ENCODE measurements at regions not wholly inside any gene's neighbourhood (a gene's known extent, or its start where the extent isn't known, plus 50 kb on each side); places are given as distances from the start of the nearest gene placed in this dataset.

DNA sequence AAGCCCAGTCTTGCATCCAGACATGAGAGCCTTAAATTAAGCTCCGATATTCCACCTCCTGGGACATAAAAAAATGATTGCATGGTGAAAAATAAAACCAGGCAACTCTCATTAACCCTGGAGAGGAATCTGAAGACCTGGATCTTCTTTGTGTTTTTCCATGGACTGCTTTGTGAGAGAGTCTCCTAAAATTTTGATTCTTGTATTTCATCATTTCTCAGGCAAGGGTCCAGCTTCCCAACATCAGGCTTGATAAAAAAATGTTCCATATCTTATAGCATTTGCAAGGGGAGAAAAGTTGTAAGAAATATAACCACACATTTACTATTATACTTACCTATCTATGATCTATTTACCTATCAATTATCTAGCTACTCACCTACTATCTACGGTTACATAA is 327.5 kb upstream of the SPHKAP start:
- ATAC-seq (ENCODE audit: low FRiP score in 2 of 2) (no peak), DNase-seq (no peak)
- Histone ChIP-seq H3K4me3 (no peak overlapping the region), H3K4me1 (no peaks in the 10 kb centered on the region), H3K27ac (no peak overlapping the region), H3K36me3 (no peaks in the 10 kb centered on the region), H3K27me3 (no peaks in the 10 kb centered on the region), H3K9me3 (no peaks in the 10 kb centered on the region)
- TF ChIP-seq POLR2A (IDR thresholded peaks at IDR 0.05) (no peak), EP300 (IDR thresholded peaks at IDR 0.05) (no peak), POLR2AphosphoS5 (IDR thresholded peaks at IDR 0.05) (no peak)
- TF ChIP-seq, protein P1, sequence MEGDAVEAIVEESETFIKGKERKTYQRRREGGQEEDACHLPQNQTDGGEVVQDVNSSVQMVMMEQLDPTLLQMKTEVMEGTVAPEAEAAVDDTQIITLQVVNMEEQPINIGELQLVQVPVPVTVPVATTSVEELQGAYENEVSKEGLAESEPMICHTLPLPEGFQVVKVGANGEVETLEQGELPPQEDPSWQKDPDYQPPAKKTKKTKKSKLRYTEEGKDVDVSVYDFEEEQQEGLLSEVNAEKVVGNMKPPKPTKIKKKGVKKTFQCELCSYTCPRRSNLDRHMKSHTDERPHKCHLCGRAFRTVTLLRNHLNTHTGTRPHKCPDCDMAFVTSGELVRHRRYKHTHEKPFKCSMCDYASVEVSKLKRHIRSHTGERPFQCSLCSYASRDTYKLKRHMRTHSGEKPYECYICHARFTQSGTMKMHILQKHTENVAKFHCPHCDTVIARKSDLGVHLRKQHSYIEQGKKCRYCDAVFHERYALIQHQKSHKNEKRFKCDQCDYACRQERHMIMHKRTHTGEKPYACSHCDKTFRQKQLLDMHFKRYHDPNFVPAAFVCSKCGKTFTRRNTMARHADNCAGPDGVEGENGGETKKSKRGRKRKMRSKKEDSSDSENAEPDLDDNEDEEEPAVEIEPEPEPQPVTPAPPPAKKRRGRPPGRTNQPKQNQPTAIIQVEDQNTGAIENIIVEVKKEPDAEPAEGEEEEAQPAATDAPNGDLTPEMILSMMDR (IDR thresholded peaks at IDR 0.05): no peak
- 78% methylated on average over 2 of the region's 2 CpGs for WGBS, 2 donors

GRCh38 chr2:228507870-228508269 is 326.4 kb upstream of the SPHKAP start:
- no peak overlapping the region for H3K4me3 ChIP-seq
- H3K27ac ChIP-seq: no peak overlapping the region
- TF ChIP-seq POLR2A (IDR thresholded peaks at IDR 0.05) (no peak), EP300 (IDR thresholded peaks at IDR 0.05) (no peak), POLR2AphosphoS5 (IDR thresholded peaks at IDR 0.05) (no peak)
- TF ChIP-seq, protein P1 (IDR thresholded peaks at IDR 0.05): no peak
- no peaks in the 10 kb centered on the region for H3K36me3 ChIP-seq
- ATAC-seq (ENCODE audit: low FRiP score in 2 of 2) (no peak), DNase-seq (no peak)
- no peaks in the 10 kb centered on the region for H3K4me1 ChIP-seq
- no peaks in the 10 kb centered on the region for H3K27me3 ChIP-seq
- WGBS, 2 donors: 45 to 72% methylated on average over 3 of the region's 3 CpGs
- no peaks in the 10 kb centered on the region for H3K9me3 ChIP-seq

DNA sequence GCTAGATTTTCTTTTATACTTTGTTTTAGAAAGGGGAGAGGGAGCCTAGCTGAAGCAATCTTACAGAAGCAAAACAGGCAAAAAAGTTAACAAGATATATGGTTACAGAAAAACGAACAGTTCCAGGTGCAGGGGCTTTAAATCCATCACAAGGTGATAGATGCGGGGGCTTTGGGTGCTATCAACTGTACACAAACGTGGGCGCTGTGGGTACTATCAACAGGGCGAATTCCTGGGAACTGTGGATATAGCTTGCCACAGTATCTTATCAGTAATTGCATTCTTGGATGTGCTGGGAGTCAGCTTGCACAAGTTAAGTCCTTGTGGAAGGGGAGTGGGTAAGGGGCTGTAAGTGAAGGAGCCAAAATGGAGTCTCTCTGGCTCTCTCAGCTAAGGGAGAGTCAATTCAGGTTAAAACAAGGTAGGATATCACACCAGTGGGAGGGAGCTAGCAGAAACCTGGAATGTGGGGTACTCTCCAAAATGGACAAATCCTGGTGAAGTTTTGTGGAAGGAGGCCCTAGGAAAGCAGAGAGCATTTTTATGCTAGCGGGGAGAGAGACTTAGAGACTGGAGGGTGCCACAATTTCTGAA is 325.8 kb upstream of the SPHKAP start:
- DNase-seq: no peak
- no peak overlapping the region for H3K27ac ChIP-seq
- ATAC-seq (ENCODE audit: low FRiP score in 2 of 2): no peak
- H3K36me3 ChIP-seq: no peaks in the 10 kb centered on the region
- H3K27me3 ChIP-seq: no peaks in the 10 kb centered on the region
- no peaks in the 10 kb centered on the region for H3K4me1 ChIP-seq
- TF ChIP-seq POLR2A (IDR thresholded peaks at IDR 0.05) (no peak), EP300 (IDR thresholded peaks at IDR 0.05) (no peak), POLR2AphosphoS5 (IDR thresholded peaks at IDR 0.05) (no peak)
- TF ChIP-seq, protein P1 (IDR thresholded peaks at IDR 0.05): no peak
- H3K4me3 ChIP-seq: no peak overlapping the region
- H3K9me3 ChIP-seq: no peaks in the 10 kb centered on the region
- 59 to 61% methylated on average over 6 of the region's 6 CpGs for WGBS, 2 donors

GRCh38 chr2:228503731-228504130 is 322.2 kb upstream of the SPHKAP start:
- no peak for TF ChIP-seq POLR2A (IDR thresholded peaks at IDR 0.05)

GRCh38 chr2:228493852-228494251 is 312.4 kb upstream of the SPHKAP start:
- Histone ChIP-seq H3K27ac (no peak overlapping the region), H3K4me3 (no peak overlapping the region), H3K9me3 (no peaks in the 10 kb centered on the region), H3K27me3 (no peaks in the 10 kb centered on the region), H3K4me1 (no peaks in the 10 kb centered on the region), H3K36me3 (no peaks in the 10 kb centered on the region)
- DNase-seq (no peak), ATAC-seq (ENCODE audit: low FRiP score in 2 of 2) (no peak)
- TF ChIP-seq POLR2A (IDR thresholded peaks at IDR 0.05) (no peak), EP300 (IDR thresholded peaks at IDR 0.05) (no peak), POLR2AphosphoS5 (IDR thresholded peaks at IDR 0.05) (no peak)
- TF ChIP-seq, protein P1 (IDR thresholded peaks at IDR 0.05): no peak
- WGBS, 2 donors: 93 to 94% methylated on average over 3 of the region's 3 CpGs

More at GRCh38 chr2:228503731-228504130, 322.2 kb upstream of the SPHKAP start:
- H3K27ac ChIP-seq: no peak overlapping the region
- DNase-seq (no peak), ATAC-seq (ENCODE audit: low FRiP score in 2 of 2) (no peak)
- no peaks in the 10 kb centered on the region for H3K36me3 ChIP-seq
- no peak overlapping the region for H3K4me3 ChIP-seq
- no peaks in the 10 kb centered on the region for H3K4me1 ChIP-seq
- H3K27me3 ChIP-seq: no peaks in the 10 kb centered on the region
- H3K9me3 ChIP-seq: no peaks in the 10 kb centered on the region
